CD14-positive monocyte (primary cell): ENCODE measurements at regions not wholly inside any gene's neighbourhood (a gene's known extent, or its start where the extent isn't known, plus 50 kb on each side); places are given as distances from the start of the nearest gene placed in this dataset.

Experiments
- DNase-seq, 3 donors: peaks; one replicate each; pipeline ENCODE4 v3.0.0-alpha.2; 2011 to 2022
- H2AFZ ChIP-seq: 2 replicates; pipeline ENCODE4 v1.6.0; 2012; ENCODE audit warnings: mild to moderate bottlenecking, low read depth, low read length, inconsistent platforms; ENCODE audit not compliant: insufficient read depth, poor library complexity, severe bottlenecking
- H3K27ac ChIP-seq, 2 donors: 1 replicate in 1 of 2; 2 replicates in 1 of 2; pipeline ENCODE4 v1.5.1; 2012 to 2013; ENCODE audit warnings: low read length in 2 of 2, control low read depth in 1 of 2, inconsistent platforms in 1 of 2, low read depth in 1 of 2, mild to moderate bottlenecking in 1 of 2
- H3K27me3 ChIP-seq, 2 donors: one replicate each; pipeline versions ENCODE4 v1.6.0 to v1.6.1; 2011 to 2013; ENCODE audit warnings: low read length in 2 of 2; ENCODE audit not compliant: control insufficient read depth in 2 of 2, insufficient read depth in 2 of 2
- H3K36me3 ChIP-seq, 2 donors: replicated peaks in 1 of 2; 1 replicate in 1 of 2; 2 replicates in 1 of 2; pipeline versions ENCODE4 v1.5.1 to v1.6.1; 2012 to 2013; ENCODE audit warnings: low read length in 2 of 2, control low read depth in 1 of 2, inconsistent platforms in 1 of 2, mild to moderate bottlenecking in 1 of 2; ENCODE audit not compliant: insufficient read depth in 2 of 2, control insufficient read depth in 1 of 2
- H3K4me1 ChIP-seq, 2 donors: 1 replicate in 1 of 2; 2 replicates in 1 of 2; pipeline versions ENCODE4 v1.5.1 to v1.6.1; 2012 to 2013; ENCODE audit warnings: low read length in 2 of 2, control low read depth in 1 of 2, inconsistent platforms in 1 of 2, mild to moderate bottlenecking in 1 of 2, moderate library complexity in 1 of 2; ENCODE audit not compliant: insufficient read depth in 2 of 2, control insufficient read depth in 1 of 2
- H3K4me2 ChIP-seq: replicated peaks from 2 replicates; pipeline ENCODE3; 2012; ENCODE audit warnings: low read length, moderate library complexity, mild to moderate bottlenecking; ENCODE audit not compliant: poor library complexity, severe bottlenecking; ENCODE audit errors: extremely low read depth
- H3K4me3 ChIP-seq, 3 experiments: fragments of 200-600 bp in 1 of 3; sonication (generic) in 1 of 3; replicated peaks in 1 of 3; 1 replicate in 2 of 3; 2 replicates in 1 of 3; pipeline ENCODE4 v1.5.1; 2011 to 2013; ENCODE audit warnings: low read length in 3 of 3, mild to moderate bottlenecking in 3 of 3, control low read depth in 2 of 3, low read depth in 2 of 3, inconsistent platforms in 1 of 3, moderate library complexity in 1 of 3
- H3K79me2 ChIP-seq: 2 replicates; pipeline ENCODE4 v1.6.0; 2012; ENCODE audit warnings: mild to moderate bottlenecking, control low read depth, inconsistent platforms, low read length, moderate library complexity; ENCODE audit not compliant: insufficient read depth
- H3K9ac ChIP-seq: 2 replicates; pipeline ENCODE4 v1.6.0; 2017; ENCODE audit warnings: low read length, mild to moderate bottlenecking; ENCODE audit not compliant: insufficient read depth, poor library complexity, severe bottlenecking
- H3K9me3 ChIP-seq, 2 donors: replicated peaks in 1 of 2; 1 replicate in 1 of 2; 2 replicates in 1 of 2; pipeline versions ENCODE4 v1.5.1 to v1.6.1; 2012 to 2013; ENCODE audit warnings: low read length in 2 of 2, control low read depth in 1 of 2; ENCODE audit not compliant: control insufficient read depth in 1 of 2, insufficient read depth in 1 of 2
- H4K20me1 ChIP-seq: 2 replicates; pipeline ENCODE4 v1.6.0; 2012; ENCODE audit warnings: mild to moderate bottlenecking, low read length, control low read depth, moderate library complexity; ENCODE audit not compliant: insufficient read depth
- H3K27ac Mint-ChIP-seq, 7 donors: one replicate each; pipeline ENCODE4 v1.8.0; 2020; ENCODE audit warnings: mild to moderate bottlenecking in 7 of 7, mixed read lengths in 7 of 7, moderate library complexity in 6 of 7, inconsistent platforms in 2 of 7
- H3K27me3 Mint-ChIP-seq, 3 donors: one replicate each; pipeline ENCODE4 v1.8.0; 2021 to 2022; ENCODE audit warnings: low read depth in 3 of 3, mild to moderate bottlenecking in 3 of 3, mixed read lengths in 3 of 3, moderate library complexity in 3 of 3, inconsistent platforms in 1 of 3
- H3K36me3 Mint-ChIP-seq, 2 donors: one replicate each; pipeline ENCODE4 v1.8.0; 2020; ENCODE audit warnings: mixed read lengths in 2 of 2, inconsistent platforms in 1 of 2, mild to moderate bottlenecking in 1 of 2
- H3K4me1 Mint-ChIP-seq: one replicate; pipeline ENCODE4 v1.8.0; 2020; ENCODE audit warnings: mild to moderate bottlenecking, mixed read lengths
- H3K4me3 Mint-ChIP-seq, 2 donors: one replicate each; pipeline ENCODE4 v1.8.0; 2020; ENCODE audit warnings: mild to moderate bottlenecking in 2 of 2, mixed read lengths in 2 of 2, moderate library complexity in 1 of 2
- H3K9me3 Mint-ChIP-seq, 7 donors: one replicate each; pipeline ENCODE4 v1.8.0; 2020 to 2022; ENCODE audit warnings: mixed read lengths in 7 of 7, mild to moderate bottlenecking in 6 of 7, moderate library complexity in 6 of 7, inconsistent platforms in 2 of 7
- WGBS: methylation state at CpG from one replicate; pipeline ENCODE4 v1.1.5; 2013; ENCODE audit warnings: missing lambda C conversion rate; ENCODE audit not compliant: insufficient coverage; 5-methylcytosine and 5-hydroxymethylcytosine counted together
- intact Hi-C, 2 donors: fragments of 100-400 bp; cut with micrococcal nuclease; formaldehyde crosslinking; loops; one replicate each; pipeline versions ENCODE4 v1.15.0 to v1.15.1; 2023
- TF ChIP-seq, protein P1 (sequence below): fragments of 200-600 bp; IDR thresholded peaks from one replicate; pipeline ENCODE4 v1.8.0; 2022; ENCODE audit warnings: antibody characterized with exemption, mild to moderate bottlenecking

DNA sequence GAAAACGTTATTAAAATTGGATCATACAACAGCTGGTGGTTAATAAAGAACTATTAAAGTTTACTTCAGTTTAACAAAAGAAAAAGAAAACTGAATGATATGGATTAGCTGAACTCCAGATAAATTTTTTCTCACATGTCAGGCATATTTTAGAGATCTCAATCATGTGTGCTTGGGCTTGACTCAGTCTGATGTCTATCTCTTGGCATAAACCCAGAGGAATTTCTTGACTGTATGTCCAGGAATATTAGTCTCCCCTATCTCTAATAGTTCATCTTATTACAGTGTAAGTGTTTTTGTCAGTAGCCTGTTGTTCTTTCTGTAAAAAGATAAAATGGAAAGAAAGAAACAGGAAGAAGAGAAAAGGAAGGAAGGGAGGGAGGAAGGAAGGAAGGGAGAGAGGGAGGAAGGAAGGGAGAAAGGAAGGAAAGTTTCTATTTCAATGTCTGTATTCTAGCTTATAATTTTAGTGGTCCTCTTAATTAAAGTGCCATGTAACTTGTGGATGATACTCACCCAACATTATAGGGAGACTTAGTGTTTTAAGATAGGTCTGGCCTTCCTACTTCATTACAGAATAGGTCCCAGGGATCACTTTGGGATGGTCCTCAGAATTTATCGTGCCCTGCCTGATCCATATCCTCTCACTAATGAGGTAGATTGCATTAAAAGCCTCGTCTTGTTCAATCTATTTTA lies 99.7 kb upstream of the UGP2 start:
- Mint-ChIP-seq H3K4me3 (no peak overlapping the region), H3K27me3 (peaks cover 0 to 1% (median 0%) of the 10 kb centered on the region in 3 donors), H3K4me1 (peaks cover 13% of the 10 kb centered on the region), H3K9me3 (peaks cover 3 to 9% (median 4%) of the 10 kb centered on the region in 7 donors), H3K27ac (peak overlapping the region in 1 of 7 donors; percentile 31), H3K36me3 (no peaks in the 10 kb centered on the region)
- Histone ChIP-seq H3K4me2 (no peak overlapping the region), H3K4me1 (peaks cover 0 to 5% of the 10 kb centered on the region in 2 donors), H3K9ac (no peak overlapping the region), H3K27me3 (no peaks in the 10 kb centered on the region), H2AFZ (no peak overlapping the region), H3K79me2 (no peaks in the 10 kb centered on the region), H3K27ac (no peak overlapping the region), H4K20me1 (no peaks in the 10 kb centered on the region), H3K36me3 (no peaks in the 10 kb centered on the region), H3K4me3 (no peak overlapping the region), H3K9me3 (peaks cover 6 to 8% of the 10 kb centered on the region in 2 donors)
- no peak for DNase-seq
- intact Hi-C loops, result no loop called here
- no CpG with 5 or more reads among the region's 3 CpGs for WGBS
- TF ChIP-seq, protein P1, sequence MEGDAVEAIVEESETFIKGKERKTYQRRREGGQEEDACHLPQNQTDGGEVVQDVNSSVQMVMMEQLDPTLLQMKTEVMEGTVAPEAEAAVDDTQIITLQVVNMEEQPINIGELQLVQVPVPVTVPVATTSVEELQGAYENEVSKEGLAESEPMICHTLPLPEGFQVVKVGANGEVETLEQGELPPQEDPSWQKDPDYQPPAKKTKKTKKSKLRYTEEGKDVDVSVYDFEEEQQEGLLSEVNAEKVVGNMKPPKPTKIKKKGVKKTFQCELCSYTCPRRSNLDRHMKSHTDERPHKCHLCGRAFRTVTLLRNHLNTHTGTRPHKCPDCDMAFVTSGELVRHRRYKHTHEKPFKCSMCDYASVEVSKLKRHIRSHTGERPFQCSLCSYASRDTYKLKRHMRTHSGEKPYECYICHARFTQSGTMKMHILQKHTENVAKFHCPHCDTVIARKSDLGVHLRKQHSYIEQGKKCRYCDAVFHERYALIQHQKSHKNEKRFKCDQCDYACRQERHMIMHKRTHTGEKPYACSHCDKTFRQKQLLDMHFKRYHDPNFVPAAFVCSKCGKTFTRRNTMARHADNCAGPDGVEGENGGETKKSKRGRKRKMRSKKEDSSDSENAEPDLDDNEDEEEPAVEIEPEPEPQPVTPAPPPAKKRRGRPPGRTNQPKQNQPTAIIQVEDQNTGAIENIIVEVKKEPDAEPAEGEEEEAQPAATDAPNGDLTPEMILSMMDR, result no peak

DNA sequence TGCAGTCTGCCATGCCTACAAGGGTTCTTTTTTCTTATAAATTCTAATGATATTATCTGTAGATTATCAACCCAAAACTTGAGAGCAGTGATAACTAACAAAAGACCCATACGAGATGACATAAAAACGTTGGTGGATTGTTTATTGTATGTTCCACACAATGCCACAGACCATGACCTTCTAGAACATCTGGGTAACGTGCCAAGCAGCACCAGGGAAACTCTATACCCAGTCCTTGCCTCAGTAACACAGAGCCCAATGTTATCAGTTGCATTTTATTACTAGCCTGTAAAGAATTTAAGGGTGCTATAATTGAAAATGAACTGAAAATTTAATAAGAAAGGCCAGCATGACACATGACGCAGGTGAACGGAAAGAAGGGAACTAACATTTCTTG lies 99.1 kb upstream of the UGP2 start:
- H3K27me3 ChIP-seq, result no peaks in the 10 kb centered on the region
- TF ChIP-seq, protein P1, result no peak
- H3K36me3 ChIP-seq, result no peaks in the 10 kb centered on the region
- intact Hi-C loops, result no loop called here
- peaks cover 0 to 1% (median 0%) of the 10 kb centered on the region in 3 donors for H3K27me3 Mint-ChIP-seq
- H3K4me3 ChIP-seq, result no peak overlapping the region
- no peak overlapping the region for H2AFZ ChIP-seq
- WGBS, result no CpG with 5 or more reads among the region's 5 CpGs
- H3K4me1 Mint-ChIP-seq, result peaks cover 13% of the 10 kb centered on the region
- no peaks in the 10 kb centered on the region for H3K79me2 ChIP-seq
- H3K9me3 ChIP-seq, result peaks cover 6 to 8% of the 10 kb centered on the region in 2 donors
- H3K4me3 Mint-ChIP-seq, result no peak overlapping the region
- H3K4me2 ChIP-seq, result no peak overlapping the region
- H3K9me3 Mint-ChIP-seq, result peaks cover 3 to 9% (median 6%) of the 10 kb centered on the region in 7 donors
- H3K27ac Mint-ChIP-seq, result no peak overlapping the region
- no peaks in the 10 kb centered on the region for H4K20me1 ChIP-seq
- no peak overlapping the region for H3K9ac ChIP-seq
- H3K36me3 Mint-ChIP-seq, result no peaks in the 10 kb centered on the region
- DNase-seq, result no peak
- H3K27ac ChIP-seq, result no peak overlapping the region
- H3K4me1 ChIP-seq, result peaks cover 0 to 5% of the 10 kb centered on the region in 2 donors
